Activated CD8-positive, alpha-beta T cell treated with anti-CD3 and anti-CD28 coated beads, Interleukin-2, amount 10 ng/mL, durations not matched to agents 7 days and 5 days (primary cell): ENCODE measurements at regions not wholly inside any gene's neighbourhood (a gene's known extent, or its start where the extent isn't known, plus 50 kb on each side); places are given as distances from the start of the nearest gene placed in this dataset.
"Not testable (repeated sequence)": the region's sequence is repeated elsewhere in the genome, so short reads cannot be mapped to it uniquely, and the experiment has no call there.

Experiments
- ATAC-seq: fragments of 150-1000 bp; cut with Tn5 transposase; one replicate; pipeline ENCODE4 v1.10.0; 2021; ENCODE audit warnings: moderate library complexity
- CTCF ChIA-PET: fragments of 350-600 bp; sonication (Branson Sonifier 250); formaldehyde crosslinking; loops from one replicate; lab custom pipeline; 2021; ENCODE audit warnings: antibody characterized with exemption; lab: Charles Lee
- POLR2A ChIA-PET: fragments of 350-600 bp; sonication (Branson Sonifier 250); formaldehyde crosslinking; loops from one replicate; lab custom pipeline; 2021; ENCODE audit warnings: antibody characterized with exemption; lab: Charles Lee
- DNase-seq: peaks from one replicate; pipeline ENCODE4 v3.0.0-alpha.2; 2020
- H3K27ac Mint-ChIP-seq: one replicate; pipeline ENCODE4 v1.8.0; 2021; ENCODE audit warnings: mild to moderate bottlenecking, mixed read lengths
- H3K27me3 Mint-ChIP-seq: one replicate; pipeline ENCODE4 v1.8.0; 2021; ENCODE audit warnings: low read depth, mixed read lengths
- H3K36me3 Mint-ChIP-seq: one replicate; pipeline ENCODE4 v1.8.0; 2021; ENCODE audit warnings: low read depth, mixed read lengths
- H3K4me1 Mint-ChIP-seq: one replicate; pipeline ENCODE4 v1.8.0; 2021; ENCODE audit warnings: low read depth, mixed read lengths
- H3K4me3 Mint-ChIP-seq: one replicate; pipeline ENCODE4 v1.8.0; 2021; ENCODE audit warnings: mild to moderate bottlenecking, mixed read lengths
- H3K9me3 Mint-ChIP-seq: one replicate; pipeline ENCODE4 v1.8.0; 2022; ENCODE audit warnings: mixed read lengths; ENCODE audit not compliant: insufficient read depth

GRCh38 chr2:186424265-186424664, 61.8 kb upstream of the ZC3H15 start:
- no peak for DNase-seq
- ATAC-seq: no peak
- no peaks in the 10 kb centered on the region for H3K36me3 Mint-ChIP-seq
- H3K9me3 Mint-ChIP-seq: no peaks in the 10 kb centered on the region
- H3K27me3 Mint-ChIP-seq: no peaks in the 10 kb centered on the region
- H3K4me3 Mint-ChIP-seq: no peak overlapping the region
- CTCF ChIA-PET: no interaction called here
- peaks cover 8% of the 10 kb centered on the region for H3K4me1 Mint-ChIP-seq
- H3K27ac Mint-ChIP-seq: no peak overlapping the region
- POLR2A ChIA-PET: no interaction called here

- DNase-seq (no peak), ATAC-seq (no peak)
- Mint-ChIP-seq H3K27me3 (no peaks in the 10 kb centered on the region), H3K4me1 (peaks cover 8% of the 10 kb centered on the region), H3K36me3 (no peaks in the 10 kb centered on the region), H3K27ac (no peak overlapping the region), H3K9me3 (no peaks in the 10 kb centered on the region), H3K4me3 (no peak overlapping the region)
- ChIA-PET POLR2A (interaction anchor here (0.7 kb wide), 1 partner anchor 597 kb away, joined by 3 read pairs; no protein-coding TSS in a partner anchor), CTCF (no interaction called here)
Observed at GRCh38 chr2:186425576-186425975, 60.5 kb upstream of the ZC3H15 start.

DNA sequence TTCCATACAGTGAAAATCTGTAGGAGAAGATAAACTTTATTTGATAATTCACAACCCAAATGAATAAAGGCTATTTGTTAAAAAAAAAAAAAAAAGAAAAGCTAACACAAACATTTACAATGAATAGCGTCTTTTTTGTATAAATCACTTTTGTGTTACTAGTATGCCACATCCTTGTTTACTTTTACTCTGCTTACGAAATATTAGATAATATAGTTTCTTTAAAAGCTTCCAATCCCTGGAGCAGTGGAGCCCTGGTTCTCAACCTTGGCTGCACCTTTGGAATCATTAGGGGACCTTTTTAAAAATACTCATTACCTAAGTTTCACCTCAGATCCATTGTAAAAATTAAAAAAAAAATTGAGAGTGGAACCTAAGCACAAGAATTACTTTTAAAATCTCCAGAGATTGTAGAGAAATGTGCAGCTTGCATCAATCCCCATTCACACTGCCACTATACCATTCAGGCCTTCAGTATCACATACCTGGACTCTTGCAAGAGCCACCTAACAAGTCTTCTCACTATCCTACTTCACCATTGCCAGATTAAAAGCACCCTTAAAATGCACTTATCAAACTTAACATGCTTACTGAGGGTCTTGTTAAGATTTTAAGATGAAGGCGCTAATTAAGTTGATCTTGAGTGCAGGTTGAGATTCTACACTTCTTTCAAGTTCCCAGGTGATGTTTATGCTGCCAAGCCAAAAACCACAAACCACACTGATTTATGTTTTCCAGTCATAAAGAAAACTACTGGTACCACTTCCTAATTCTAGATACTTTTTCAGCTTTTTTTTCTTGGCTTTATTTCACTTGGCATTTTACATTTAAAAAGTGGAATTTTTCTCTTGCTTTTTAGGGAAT, 59.7 kb upstream of the ZC3H15 start:
- Mint-ChIP-seq H3K4me1 (peaks cover 8% of the 10 kb centered on the region), H3K36me3 (no peaks in the 10 kb centered on the region), H3K27me3 (no peaks in the 10 kb centered on the region), H3K9me3 (no peaks in the 10 kb centered on the region), H3K27ac (no peak overlapping the region), H3K4me3 (no peak overlapping the region)
- ATAC-seq (no peak), DNase-seq (no peak)
- ChIA-PET CTCF (no interaction called here), POLR2A (interaction anchor here (0.7 kb wide), 1 partner anchor 598 kb away, joined by 3 read pairs; no protein-coding TSS in a partner anchor)

DNA sequence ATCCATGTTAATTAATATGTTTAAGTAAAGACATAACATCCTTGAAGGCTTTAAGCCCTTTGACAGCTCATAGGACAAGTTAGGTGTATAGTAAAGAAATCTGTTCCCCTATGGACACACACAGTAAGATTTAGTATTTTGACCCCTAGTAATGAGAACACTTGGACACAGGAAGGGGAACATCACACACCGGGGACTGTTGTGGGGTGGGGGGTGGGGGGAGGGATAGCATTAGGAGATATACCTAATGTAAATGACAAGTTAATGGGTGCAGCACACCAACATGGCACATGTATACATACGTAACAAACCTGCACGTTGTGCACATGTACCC, 59.1 kb upstream of the ZC3H15 start:
- ATAC-seq, H3K9me3 Mint-ChIP-seq, POLR2A ChIA-PET, DNase-seq, H3K4me3 Mint-ChIP-seq, CTCF ChIA-PET, H3K27ac Mint-ChIP-seq, H3K27me3 Mint-ChIP-seq, H3K4me1 Mint-ChIP-seq, H3K36me3 Mint-ChIP-seq: not testable (repeated sequence)

DNA sequence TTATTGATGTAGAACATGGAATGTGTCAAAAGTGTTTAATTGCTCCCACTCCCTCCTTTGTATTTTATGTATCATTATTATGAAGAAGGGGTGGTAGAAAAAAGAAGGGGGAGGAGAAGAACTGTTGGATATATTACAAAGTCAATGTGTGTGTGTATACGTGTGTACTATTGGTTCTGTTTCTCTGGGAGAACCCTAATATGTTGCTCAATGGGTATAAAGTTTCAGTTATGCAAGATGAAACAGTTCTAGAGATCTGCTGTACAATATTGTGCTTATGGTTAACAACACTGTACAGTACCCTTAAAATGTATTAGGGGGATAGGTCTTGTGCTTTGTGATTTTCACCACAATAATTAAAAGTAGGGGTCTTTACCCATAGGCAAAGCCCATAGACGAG, 58.1 kb upstream of the ZC3H15 start:
- Mint-ChIP-seq H3K36me3 (no peaks in the 10 kb centered on the region), H3K27me3 (no peaks in the 10 kb centered on the region), H3K4me1 (peaks cover 8% of the 10 kb centered on the region), H3K4me3 (no peak overlapping the region), H3K9me3 (no peaks in the 10 kb centered on the region), H3K27ac (no peak overlapping the region)
- ATAC-seq: no peak
- POLR2A ChIA-PET: no interaction called here
- CTCF ChIA-PET: no interaction called here
- no peak for DNase-seq

DNA sequence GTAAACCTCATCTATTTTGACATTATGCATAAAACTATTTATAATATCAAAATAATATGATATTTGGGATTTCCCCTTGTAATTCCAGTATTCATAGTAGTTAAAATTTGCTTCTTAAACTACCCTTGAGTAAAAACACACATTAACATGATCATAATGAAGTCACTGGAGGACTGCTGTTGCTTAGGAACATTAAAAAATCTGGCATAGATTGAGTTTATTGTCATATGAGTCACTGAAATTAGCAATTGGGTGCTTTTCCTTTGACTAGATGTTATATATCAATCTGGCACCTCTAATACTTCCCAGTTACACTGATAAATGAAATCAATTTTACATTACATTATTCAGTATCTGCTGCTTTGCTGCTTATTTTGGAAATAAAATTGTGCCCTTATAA, 57.0 kb upstream of the ZC3H15 start:
- no peak for ATAC-seq
- ChIA-PET CTCF (no interaction called here), POLR2A (no interaction called here)
- H3K27ac Mint-ChIP-seq: no peak overlapping the region
- H3K4me3 Mint-ChIP-seq: no peak overlapping the region
- no peaks in the 10 kb centered on the region for H3K9me3 Mint-ChIP-seq
- no peak for DNase-seq
- no peaks in the 10 kb centered on the region for H3K27me3 Mint-ChIP-seq
- peaks cover 8% of the 10 kb centered on the region for H3K4me1 Mint-ChIP-seq
- no peaks in the 10 kb centered on the region for H3K36me3 Mint-ChIP-seq

- no peak for ATAC-seq
- CTCF ChIA-PET: no interaction called here
Observed at GRCh38 chr2:186431306-186431705, 54.8 kb upstream of the ZC3H15 start.

DNA sequence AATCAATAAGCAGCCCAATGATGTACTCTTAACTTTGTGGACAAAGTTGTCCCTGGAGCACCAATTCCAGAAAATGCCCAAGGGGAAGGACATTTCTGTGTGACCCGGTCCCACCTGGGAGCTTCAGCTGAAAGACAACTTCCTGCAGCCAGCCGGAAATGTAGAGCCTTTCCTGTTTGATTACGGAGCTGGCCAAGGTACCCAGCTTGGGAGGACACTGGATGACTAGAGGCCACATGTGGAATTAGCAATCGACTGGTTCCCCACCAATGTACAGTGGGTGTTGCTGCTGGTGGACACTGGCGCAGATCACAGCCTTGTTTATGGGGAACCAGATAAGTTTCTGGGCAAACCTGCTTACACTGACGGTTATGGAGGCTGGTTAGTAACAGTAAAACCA, 53.0 kb upstream of the ZC3H15 start:
- POLR2A ChIA-PET: no interaction called here
- ATAC-seq (no peak), DNase-seq (no peak)
- peaks cover 6% of the 10 kb centered on the region for H3K36me3 Mint-ChIP-seq
- H3K9me3 Mint-ChIP-seq: no peaks in the 10 kb centered on the region
- no peak overlapping the region for H3K27ac Mint-ChIP-seq
- no peaks in the 10 kb centered on the region for H3K4me1 Mint-ChIP-seq
- no peaks in the 10 kb centered on the region for H3K27me3 Mint-ChIP-seq
- H3K4me3 Mint-ChIP-seq: no peak overlapping the region
- CTCF ChIA-PET: no interaction called here

More at GRCh38 chr2:186431306-186431705, 54.8 kb upstream of the ZC3H15 start:
- Mint-ChIP-seq H3K4me1 (peaks cover 7% of the 10 kb centered on the region), H3K36me3 (peaks cover 1% of the 10 kb centered on the region), H3K27me3 (no peaks in the 10 kb centered on the region), H3K9me3 (no peaks in the 10 kb centered on the region), H3K4me3 (no peak overlapping the region), H3K27ac (no peak overlapping the region)
- POLR2A ChIA-PET: no interaction called here
- DNase-seq: no peak

GRCh38 chr2:186433777-186434432, 52.2 kb upstream of the ZC3H15 start:
- Mint-ChIP-seq H3K27ac (no peak overlapping the region), H3K9me3 (no peaks in the 10 kb centered on the region), H3K36me3 (peaks cover 6% of the 10 kb centered on the region), H3K27me3 (no peaks in the 10 kb centered on the region), H3K4me1 (no peaks in the 10 kb centered on the region), H3K4me3 (no peak overlapping the region)
- ChIA-PET POLR2A (no interaction called here), CTCF (no interaction called here)
- ATAC-seq: no peak
- DNase-seq: no peak
